Prostate gland (tissue), 2 donors: ENCODE measurements at regions not wholly inside any gene's neighbourhood (a gene's known extent, or its start where the extent isn't known, plus 50 kb on each side); places are given as distances from the start of the nearest gene placed in this dataset.

Experiments
- DNase-seq: peaks from one replicate; pipeline ENCODE4 v3.0.0-alpha.2; 2019; ENCODE audit warnings: low spot score
- H3K27ac ChIP-seq, 2 donors: fragments of 200-600 bp; sonication (generic); 2 replicates each; pipeline ENCODE4 v1.5.1; 2017 to 2019
- H3K27me3 ChIP-seq: fragments of 200-600 bp; sonication (generic); replicated peaks from 2 replicates; pipeline ENCODE4 v1.5.1; 2019; ENCODE audit not compliant: insufficient read depth
- H3K36me3 ChIP-seq, 2 donors: fragments of 200-600 bp; sonication (generic); 1 replicate in 1 of 2; 2 replicates in 1 of 2; pipeline versions ENCODE4 v1.5.1 to v1.8.1; 2017 to 2019
- H3K4me1 ChIP-seq: fragments of 200-600 bp; sonication (generic); replicated peaks from 2 replicates; pipeline ENCODE4 v1.5.1; 2019
- H3K4me3 ChIP-seq, 2 donors: fragments of 200-600 bp; sonication (generic); 2 replicates each; pipeline ENCODE4 v1.5.1; 2017 to 2019
- H3K9me3 ChIP-seq: fragments of 200-600 bp; sonication (generic); 2 replicates; pipeline ENCODE4 v1.5.1; 2017
- POLR2A ChIP-seq: fragments of 450-650 bp; IDR thresholded peaks from one replicate; pipeline ENCODE4 v1.6.1; 2016; ENCODE audit warnings: antibody characterized with exemption, mild to moderate bottlenecking
- POLR2AphosphoS5 ChIP-seq: sonication (generic); formaldehyde crosslinking; IDR thresholded peaks from one replicate; pipeline ENCODE4 v1.6.1; 2017; ENCODE audit warnings: antibody characterized with exemption
- WGBS: methylation state at CpG from one replicate; pipeline ENCODE4 v1.1.5; 2018; 5-methylcytosine and 5-hydroxymethylcytosine counted together
- intact Hi-C: fragments of 100-400 bp; cut with DNase I; formaldehyde crosslinking; loops from one replicate; pipeline ENCODE4 v1.14.2; 2022
- TF ChIP-seq, protein P1 (sequence below), 4 experiments: fragments of 200-600 bp in 2 of 4; fragments of 450-650 bp in 2 of 4; sonication (generic) in 2 of 4; IDR thresholded peaks; 1 replicate in 3 of 4; 2 replicates in 1 of 4; pipeline ENCODE4 v1.5.1; 2016 to 2019; ENCODE audit warnings: antibody characterized with exemption in 4 of 4, mild to moderate bottlenecking in 2 of 4, moderate library complexity in 2 of 4

DNA sequence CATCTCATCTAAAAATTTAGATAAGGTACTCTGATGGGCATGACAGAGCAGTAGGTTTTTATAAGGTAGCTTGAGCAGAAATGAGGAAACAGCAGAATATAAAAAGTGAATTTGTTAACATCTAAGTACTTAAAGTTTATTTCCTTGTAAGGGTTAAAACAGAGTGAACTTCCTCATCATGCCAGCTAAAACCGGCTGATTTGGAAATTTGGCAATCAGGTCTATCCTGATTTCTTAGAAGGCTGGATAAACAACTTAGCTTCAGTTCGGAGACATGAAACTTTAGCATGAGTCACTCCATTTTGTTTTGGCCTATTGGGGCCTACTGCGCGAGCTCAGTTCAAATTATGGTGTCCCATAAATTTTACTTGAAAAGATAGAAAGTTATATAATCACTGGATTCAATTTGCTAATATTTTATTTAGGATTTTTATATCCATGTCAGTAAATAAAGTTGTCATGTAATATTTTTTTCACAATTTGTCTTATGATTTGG lies 241.6 kb upstream of the RORB start:
- WGBS: 53% methylated on average over 4 of the region's 4 CpGs
- intact Hi-C loops: no loop called here
- Histone ChIP-seq H3K4me1 (no peaks in the 10 kb centered on the region), H3K4me3 (no peak overlapping the region), H3K27me3 (no peaks in the 10 kb centered on the region), H3K9me3 (no peaks in the 10 kb centered on the region), H3K27ac (no peak overlapping the region), H3K36me3 (no peaks in the 10 kb centered on the region)
- DNase-seq: no peak
- TF ChIP-seq, protein P1, sequence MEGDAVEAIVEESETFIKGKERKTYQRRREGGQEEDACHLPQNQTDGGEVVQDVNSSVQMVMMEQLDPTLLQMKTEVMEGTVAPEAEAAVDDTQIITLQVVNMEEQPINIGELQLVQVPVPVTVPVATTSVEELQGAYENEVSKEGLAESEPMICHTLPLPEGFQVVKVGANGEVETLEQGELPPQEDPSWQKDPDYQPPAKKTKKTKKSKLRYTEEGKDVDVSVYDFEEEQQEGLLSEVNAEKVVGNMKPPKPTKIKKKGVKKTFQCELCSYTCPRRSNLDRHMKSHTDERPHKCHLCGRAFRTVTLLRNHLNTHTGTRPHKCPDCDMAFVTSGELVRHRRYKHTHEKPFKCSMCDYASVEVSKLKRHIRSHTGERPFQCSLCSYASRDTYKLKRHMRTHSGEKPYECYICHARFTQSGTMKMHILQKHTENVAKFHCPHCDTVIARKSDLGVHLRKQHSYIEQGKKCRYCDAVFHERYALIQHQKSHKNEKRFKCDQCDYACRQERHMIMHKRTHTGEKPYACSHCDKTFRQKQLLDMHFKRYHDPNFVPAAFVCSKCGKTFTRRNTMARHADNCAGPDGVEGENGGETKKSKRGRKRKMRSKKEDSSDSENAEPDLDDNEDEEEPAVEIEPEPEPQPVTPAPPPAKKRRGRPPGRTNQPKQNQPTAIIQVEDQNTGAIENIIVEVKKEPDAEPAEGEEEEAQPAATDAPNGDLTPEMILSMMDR (IDR thresholded peaks at IDR 0.05): no peak
- TF ChIP-seq POLR2AphosphoS5 (no peak), POLR2A (no peak)

DNA sequence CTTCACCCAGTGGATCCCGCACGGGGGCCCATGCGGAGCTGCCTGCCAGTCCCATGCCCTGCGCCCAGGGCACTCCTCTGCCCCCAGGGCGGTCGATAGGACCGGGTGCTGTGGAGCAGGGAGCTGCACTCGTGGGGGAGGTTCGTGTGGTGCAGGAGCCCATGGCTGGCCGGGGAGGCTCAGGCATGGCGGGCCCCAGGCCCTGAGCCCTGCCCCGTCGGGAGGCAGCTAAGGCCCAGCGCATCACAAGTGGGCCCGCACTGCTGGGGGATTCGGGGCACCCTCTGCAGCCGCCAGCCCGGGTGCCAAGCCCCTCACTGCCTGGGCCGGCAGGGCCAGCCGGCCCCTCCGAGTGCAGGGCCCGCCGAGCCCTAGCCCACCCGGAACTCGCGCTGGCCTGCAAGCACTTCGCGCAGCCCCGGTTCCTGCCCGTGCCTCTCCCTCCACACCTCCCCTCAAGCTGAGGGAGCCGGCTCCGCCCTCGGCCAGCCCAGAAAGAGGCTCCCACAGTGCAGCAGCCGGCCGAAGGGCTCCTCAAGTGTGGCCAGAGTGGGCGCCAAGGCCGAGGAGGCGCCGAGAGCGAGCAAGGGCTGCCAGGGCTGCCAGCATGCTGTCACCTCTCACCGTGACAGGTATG lies 221.1 kb upstream of the RORB start:
- Histone ChIP-seq H3K36me3 (no peaks in the 10 kb centered on the region), H3K27ac (no peak overlapping the region), H3K27me3 (no peaks in the 10 kb centered on the region), H3K9me3 (no peaks in the 10 kb centered on the region), H3K4me3 (no peak overlapping the region), H3K4me1 (no peaks in the 10 kb centered on the region)
- DNase-seq: no peak
- TF ChIP-seq POLR2AphosphoS5 (no peak), POLR2A (no peak)
- TF ChIP-seq, protein P1 (IDR thresholded peaks at IDR 0.05): no peak
- WGBS: 94% methylated on average over 31 of the region's 41 CpGs
- intact Hi-C loops: no loop called here

DNA sequence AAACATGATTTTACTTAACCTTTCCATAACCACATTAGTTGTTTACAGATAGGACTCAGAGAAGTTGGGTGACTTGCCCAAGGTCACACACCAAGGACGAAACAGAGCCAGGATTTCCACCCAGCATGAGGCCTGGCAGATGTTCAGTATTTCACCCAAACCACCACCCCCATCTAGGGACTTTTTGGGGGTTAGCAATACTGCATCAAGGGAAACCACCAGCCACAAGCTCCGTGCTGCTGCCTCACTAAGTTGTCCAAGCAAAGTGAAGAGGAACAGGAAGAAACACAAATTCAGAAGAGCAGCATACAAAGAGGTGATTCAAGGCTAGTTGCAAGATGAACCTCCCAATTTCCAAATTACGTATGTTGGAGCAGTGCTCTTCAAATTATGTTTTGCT lies 219.6 kb upstream of the RORB start:
- no peaks in the 10 kb centered on the region for H3K27me3 ChIP-seq
- no peak for DNase-seq
- WGBS: 72% methylated on average over 3 of the region's 3 CpGs
- H3K9me3 ChIP-seq: no peaks in the 10 kb centered on the region
- no peak overlapping the region for H3K4me3 ChIP-seq
- intact Hi-C loops: no loop called here
- TF ChIP-seq POLR2A (no peak), POLR2AphosphoS5 (no peak)
- TF ChIP-seq, protein P1 (IDR thresholded peaks at IDR 0.05): no peak
- H3K36me3 ChIP-seq: no peaks in the 10 kb centered on the region
- no peaks in the 10 kb centered on the region for H3K4me1 ChIP-seq
- no peak overlapping the region for H3K27ac ChIP-seq

DNA sequence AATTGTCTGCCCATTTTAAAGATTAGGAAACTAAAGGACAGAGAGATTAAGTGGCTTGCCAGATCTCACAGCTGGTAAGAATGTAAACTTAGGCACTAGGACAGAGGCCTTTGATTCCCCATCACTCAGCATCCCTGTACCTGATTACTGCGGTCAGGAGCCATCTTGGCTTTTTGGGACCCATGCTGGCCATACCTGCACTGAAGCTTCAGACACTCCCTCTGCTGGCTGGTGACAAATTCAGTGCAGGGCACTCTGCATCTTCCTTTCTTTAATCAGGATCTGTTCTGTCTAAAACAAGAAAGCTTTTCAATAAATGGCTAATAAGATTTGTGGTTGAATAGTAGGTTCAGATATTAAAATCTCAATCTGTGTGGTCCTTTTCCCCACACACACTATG lies 215.5 kb upstream of the RORB start:
- WGBS: 92% methylated on average over 1 of the region's 1 CpG
- H3K4me1 ChIP-seq: no peaks in the 10 kb centered on the region
- TF ChIP-seq POLR2A: no peak
- TF ChIP-seq POLR2AphosphoS5: no peak
- TF ChIP-seq, protein P1 (IDR thresholded peaks at IDR 0.05): no peak
- H3K9me3 ChIP-seq: no peaks in the 10 kb centered on the region
- intact Hi-C loops: no loop called here
- no peak overlapping the region for H3K27ac ChIP-seq
- no peak overlapping the region for H3K4me3 ChIP-seq
- H3K27me3 ChIP-seq: no peaks in the 10 kb centered on the region
- H3K36me3 ChIP-seq: no peaks in the 10 kb centered on the region
- no peak for DNase-seq

DNA sequence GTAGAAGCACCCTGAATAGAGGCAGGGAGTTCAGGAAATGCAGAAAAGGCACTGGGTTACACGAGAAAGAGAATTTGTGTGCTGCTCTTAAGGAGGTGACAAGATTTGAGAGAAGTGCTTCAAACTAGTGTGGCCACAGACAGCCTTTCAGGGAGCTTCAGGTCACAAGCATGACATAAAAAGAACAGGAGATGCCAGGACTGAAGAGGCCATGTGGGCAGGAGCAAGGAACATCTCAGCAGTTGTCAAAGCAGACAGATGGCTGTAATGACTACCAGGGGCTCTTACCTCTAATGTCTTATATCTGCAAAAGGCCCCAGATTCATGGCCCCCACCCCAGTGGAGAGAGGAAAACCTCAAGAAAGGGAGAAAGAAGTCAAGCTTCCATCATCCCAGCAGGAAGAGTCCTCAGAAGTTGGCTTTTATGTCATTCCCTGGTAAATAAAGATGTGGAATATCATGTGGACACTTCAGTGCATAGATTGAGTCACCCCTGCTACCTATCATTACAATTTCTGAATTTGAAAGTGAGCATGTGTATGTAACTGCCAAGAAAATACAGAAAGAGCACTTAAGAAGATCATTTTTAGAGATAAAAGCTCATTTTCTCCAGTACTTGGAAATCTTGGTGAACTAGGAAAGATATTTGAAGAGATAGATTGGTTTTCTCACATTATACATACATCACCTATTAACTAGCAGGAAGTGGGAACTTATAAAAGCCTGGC lies 214.4 kb upstream of the RORB start:
- no peak for TF ChIP-seq POLR2A
- no peak for TF ChIP-seq POLR2AphosphoS5
- TF ChIP-seq, protein P1 (IDR thresholded peaks at IDR 0.05): no peak
- no peak for DNase-seq
- intact Hi-C loops: no loop called here
- no peaks in the 10 kb centered on the region for H3K27me3 ChIP-seq
- no peak overlapping the region for H3K27ac ChIP-seq
- no peaks in the 10 kb centered on the region for H3K9me3 ChIP-seq
- no peaks in the 10 kb centered on the region for H3K36me3 ChIP-seq
- H3K4me3 ChIP-seq: no peak overlapping the region
- no peaks in the 10 kb centered on the region for H3K4me1 ChIP-seq
- WGBS: 0% methylated on average over 1 of the region's 1 CpG
